Iris pigment epithelial cell (primary cell): ENCODE measurements at regions not wholly inside any gene's neighbourhood (a gene's known extent, or its start where the extent isn't known, plus 50 kb on each side); places are given as distances from the start of the nearest gene placed in this dataset.
A peak's percentile ranks its signal among the peaks of the same experiment; 100 is the strongest.

Experiments used
- DNase-seq: peaks from one replicate; pipeline ENCODE4 v3.0.0-alpha.2; 2011; ENCODE audit warnings: low read depth

DNA sequence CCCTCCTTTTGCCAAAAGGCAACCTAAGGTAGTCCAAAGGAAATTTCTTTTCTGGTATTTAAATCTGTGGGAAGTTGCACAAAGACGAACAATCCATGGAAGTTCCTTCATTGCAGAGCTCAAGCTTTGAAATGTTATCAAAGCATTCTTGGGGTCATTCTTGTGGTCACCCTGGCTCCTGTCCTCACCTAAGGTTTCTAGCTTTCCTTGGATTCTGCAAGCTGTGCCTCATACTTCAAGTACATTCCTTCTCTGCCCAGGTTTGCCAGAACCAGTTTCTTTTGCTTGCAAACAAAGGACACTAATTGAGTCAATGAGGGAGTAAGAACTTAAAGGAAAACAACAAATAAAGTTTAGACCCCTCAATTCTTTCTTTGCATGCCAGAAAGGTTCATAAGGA is 329.8 kb upstream of the PDZRN3 start:
- DNase-seq: no peak

- DNase-seq: no peak
Observed at GRCh38 chr3:73952781-73953180, 328.0 kb upstream of the PDZRN3 start.

- no peak for DNase-seq
Observed at GRCh38 chr3:73950865-73951558, 326.3 kb upstream of the PDZRN3 start.

- no peak for DNase-seq
Observed at GRCh38 chr3:73945541-73945940, 320.8 kb upstream of the PDZRN3 start.

DNA sequence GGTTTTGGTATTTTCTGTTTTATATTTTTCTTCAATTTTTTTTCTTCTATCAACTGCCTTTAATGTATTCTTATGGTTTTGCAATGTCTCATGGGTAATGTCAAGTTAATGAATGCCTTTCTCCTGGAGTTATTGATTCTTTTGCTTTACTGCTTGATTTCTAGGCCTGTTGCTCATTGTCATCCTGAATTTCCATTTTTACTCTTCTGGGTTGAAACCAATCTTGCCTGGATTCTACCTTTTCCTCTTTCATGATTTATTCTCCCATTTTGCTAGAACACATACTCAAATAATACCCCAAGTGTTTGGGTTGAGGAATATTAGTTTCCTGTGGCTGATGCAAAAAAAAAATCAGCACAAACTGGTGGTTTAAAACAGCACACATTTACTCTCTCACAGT is 315.2 kb upstream of the PDZRN3 start:
- no peak for DNase-seq

DNA sequence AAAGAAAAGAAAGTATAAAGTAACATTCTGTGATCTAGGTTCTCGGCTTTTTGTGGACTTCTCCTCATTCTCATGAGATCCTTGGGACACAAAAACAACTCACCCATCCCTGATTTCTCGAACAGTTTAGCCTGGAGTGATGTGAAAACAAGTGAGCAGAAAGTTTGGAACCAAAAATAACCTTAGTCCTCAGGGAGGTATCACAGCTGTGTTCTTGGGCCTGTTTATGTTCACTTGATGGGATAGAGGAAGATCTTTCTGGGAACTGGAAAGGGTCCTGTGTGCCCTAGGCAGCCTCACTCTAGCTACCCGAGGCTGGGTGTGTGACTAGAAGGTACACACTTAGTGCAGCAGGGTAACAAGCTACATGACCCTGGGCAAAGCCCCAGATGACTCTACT is 308.8 kb upstream of the PDZRN3 start:
- DNase-seq: no peak

- no peak for DNase-seq
Observed at GRCh38 chr3:73927203-73927570, 302.4 kb upstream of the PDZRN3 start.

DNA sequence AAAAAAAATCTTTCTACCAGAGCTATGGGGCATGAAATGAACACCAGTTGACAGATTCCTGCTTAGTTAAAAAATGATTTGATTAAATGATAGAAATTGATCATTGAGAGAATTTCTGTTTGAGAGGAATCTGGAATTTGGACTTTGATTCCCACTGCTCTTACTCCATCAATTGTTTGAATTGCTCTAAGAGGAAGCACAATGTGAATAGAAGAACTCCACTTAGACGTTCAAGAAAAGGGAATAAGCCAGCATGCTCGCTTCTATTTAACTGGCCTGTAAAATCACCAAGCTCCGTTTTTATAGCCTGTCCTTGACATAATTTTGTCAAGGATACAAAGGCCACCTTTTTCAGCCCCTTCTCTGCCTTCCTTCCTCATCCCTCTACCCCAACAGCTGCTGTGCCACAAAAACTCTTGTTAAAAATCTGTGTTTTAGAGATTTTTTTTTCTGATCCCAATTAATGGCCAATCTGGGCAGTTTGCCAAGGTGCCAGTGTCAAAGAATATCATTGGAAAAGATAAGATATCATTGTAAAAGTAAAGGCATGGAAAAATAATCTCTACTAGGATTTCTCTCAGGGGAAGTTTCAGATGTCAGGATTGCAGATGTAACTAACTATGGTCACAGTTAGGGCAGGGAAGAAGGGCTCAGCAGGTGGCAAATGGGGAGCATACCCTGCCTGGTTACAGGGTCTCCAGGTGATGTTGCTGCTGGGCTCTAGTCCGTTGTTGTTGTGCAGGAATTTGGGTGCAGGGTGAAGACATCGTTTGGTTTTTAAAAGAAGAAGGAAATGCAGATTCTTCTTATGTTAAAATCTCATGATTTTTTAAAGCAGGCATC is 301.8 kb upstream of the PDZRN3 start:
- no peak for DNase-seq

DNA sequence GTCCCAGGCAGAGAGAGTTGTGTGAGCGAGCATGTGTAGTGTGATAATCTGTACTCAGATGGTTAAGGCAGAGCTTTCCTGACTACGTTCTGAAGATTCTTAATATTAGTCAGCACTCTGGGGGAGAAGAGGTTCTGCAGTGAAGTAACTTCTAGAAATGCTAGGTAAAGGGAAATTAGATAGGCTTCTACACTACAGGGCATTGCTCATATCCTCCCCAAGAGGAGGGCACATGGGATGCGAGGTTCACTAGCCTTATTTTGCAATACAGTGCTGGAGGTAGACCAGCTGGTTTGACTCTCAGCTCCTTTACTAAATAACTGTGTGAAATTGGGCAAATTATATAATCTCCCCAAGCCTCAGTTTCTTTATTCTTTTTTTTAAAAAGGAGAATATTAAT is 300.3 kb upstream of the PDZRN3 start:
- no peak for DNase-seq

GRCh38 chr3:73924048-73924447 is 299.3 kb upstream of the PDZRN3 start:
- DNase-seq: no peak

GRCh38 chr3:73917643-73918042 is 292.9 kb upstream of the PDZRN3 start:
- DNase-seq: no peak

DNA sequence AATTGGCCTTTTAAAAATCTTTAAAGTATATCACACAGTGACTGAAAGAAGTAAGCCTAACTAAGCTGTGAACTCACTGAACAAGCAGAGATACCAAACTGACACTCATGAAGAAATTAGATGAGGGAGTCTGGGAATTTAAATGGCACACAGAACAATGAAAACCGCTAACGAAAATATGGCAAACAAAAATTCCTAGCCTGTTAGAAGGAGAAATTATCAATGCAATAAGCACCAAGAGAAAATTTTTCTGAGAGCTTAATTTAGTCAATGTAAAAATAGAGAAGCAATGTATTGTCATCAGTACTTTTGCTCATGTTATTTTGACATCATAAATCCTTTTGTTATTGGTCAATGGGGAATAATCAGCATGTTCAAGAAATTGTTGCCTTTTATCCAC is 291.1 kb upstream of the PDZRN3 start:
- DNase-seq: no peak

DNA sequence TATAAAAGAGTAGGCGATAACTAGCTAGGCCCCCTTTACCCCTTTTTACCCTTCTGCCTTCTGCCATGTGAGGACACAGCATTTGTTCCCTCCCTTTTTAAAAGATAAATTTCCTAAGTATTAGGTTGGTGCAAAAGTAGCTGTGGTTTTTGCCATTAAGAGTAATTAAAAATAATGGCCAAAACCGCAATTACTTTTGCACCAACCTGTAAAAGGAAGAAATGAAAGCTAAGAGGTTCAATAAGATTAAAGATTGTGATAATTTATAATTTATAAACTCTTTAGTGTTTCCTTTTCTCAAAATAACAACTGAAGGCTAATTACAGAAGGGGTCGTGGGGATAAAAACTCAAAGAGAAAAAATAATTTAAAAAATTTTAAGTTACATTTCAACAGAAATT is 283.5 kb upstream of the PDZRN3 start:
- no peak for DNase-seq

- no peak for DNase-seq
Observed at GRCh38 chr3:73901686-73902085, 276.9 kb upstream of the PDZRN3 start.

- no peak for DNase-seq
Observed at GRCh38 chr3:73894474-73895213, 269.9 kb upstream of the PDZRN3 start.

DNA sequence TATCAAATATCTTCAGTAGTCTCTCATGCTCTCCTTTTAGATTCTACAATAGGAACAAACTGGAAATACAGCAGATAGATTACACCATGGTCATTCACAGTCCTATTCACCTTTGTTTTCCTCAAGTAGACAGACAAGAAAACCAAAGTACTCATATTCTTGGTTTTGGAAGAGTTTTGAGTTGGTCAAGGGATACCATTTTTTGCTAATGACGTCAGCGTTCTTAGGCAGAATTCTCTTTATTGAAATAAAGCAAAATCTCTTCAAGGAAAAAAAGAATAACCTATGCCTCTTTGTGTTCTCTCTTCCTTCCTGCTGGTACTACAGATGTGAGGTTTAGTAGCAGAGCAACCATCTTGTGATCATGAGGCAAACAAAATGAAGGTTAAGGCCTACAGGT is 268.3 kb upstream of the PDZRN3 start:
- DNase-seq: no peak

DNA sequence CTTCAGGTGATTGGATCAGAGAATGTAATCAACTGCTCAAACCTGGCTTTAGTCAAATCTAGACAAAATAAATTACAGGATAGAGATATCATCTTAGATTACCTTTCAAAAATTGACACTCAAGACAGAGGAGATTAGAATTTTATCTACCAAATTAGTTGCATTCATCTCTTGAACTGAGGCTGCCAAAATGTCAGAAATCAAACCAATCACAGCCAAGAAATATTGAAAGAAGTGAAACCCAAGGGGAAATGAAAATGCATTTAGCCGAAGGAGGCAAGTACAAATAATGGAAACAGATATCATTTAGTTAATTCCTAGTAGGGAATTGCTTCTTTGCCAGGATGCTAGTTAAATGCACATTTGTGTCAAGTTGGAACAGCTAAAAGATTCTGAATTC is 261.1 kb upstream of the PDZRN3 start:
- no peak for DNase-seq

DNA sequence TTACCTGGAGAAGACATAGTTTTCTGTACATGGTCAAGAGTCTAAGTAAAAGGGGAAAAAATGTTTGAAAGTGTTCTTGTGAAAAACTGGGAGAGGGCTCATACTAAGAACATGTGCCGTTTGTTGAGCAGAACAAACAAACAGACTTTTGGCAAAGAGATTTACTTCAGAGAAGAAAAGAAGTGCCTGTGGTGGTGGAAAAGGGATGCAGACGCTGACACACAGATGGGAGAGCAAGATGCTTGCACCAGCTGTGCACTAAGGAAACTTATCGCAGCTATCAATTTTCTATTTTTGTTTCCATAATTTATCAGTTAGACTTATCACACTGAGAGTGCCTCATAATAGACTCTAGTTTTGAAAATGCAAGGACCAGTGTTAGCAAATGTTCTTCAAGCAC is 259.6 kb upstream of the PDZRN3 start:
- no peak for DNase-seq

- no peak for DNase-seq
Observed at GRCh38 chr3:73883497-73883896, 258.8 kb upstream of the PDZRN3 start.

DNA sequence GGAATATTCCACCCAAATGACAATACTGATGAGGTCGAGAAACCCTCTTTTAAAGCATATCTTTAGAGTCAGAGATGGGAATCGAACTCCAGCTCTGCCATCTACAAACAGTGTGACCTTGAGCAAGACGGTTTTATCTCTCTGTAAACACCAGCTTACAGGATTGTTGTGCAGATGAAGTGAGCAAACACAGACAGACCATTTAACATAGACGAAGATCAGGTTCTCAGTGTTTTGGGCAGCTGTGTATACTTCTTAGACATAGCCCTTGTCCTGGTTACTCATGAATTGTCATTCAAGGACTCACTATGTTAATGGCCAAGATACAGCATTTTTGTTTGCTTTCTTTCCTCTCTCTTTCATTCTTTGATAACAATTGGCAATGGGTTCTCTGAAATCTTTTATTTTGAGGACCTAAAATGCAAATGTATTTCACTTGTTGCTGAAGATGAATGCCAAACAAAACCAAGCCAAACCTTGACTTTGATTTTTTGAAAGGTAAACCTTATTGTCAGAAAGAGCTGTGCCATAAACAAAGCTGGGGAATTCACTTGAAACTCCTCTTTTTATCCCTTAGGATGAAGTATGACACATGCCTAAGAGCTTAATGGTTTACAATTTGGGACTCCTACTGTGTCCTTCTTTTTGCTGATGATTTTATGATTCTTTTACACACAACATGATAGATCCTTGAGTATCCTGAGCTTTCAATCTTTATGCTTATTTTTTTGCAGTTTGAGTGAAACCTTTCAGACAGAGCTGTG is 250.0 kb upstream of the PDZRN3 start:
- DNase-seq: no peak

DNA sequence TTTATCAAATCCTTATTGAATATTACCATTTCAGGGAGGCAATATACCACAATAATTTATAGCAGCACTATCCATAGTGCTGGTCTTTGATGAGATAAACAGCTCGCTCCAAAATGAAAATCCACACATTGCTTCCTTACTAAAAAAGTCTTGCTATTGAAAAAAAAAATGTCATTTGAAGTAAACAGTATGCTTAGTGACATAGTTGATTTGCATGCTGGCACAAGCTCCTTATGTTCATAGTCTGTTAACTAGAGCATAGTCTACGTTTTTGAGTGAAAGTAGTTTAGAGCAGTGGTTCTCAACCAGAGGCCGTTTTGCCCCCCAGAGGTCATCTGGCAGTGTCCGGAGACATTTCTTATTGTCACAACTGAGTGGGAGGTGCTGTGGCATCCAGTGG is 249.4 kb upstream of the PDZRN3 start:
- DNase-seq: no peak

DNA sequence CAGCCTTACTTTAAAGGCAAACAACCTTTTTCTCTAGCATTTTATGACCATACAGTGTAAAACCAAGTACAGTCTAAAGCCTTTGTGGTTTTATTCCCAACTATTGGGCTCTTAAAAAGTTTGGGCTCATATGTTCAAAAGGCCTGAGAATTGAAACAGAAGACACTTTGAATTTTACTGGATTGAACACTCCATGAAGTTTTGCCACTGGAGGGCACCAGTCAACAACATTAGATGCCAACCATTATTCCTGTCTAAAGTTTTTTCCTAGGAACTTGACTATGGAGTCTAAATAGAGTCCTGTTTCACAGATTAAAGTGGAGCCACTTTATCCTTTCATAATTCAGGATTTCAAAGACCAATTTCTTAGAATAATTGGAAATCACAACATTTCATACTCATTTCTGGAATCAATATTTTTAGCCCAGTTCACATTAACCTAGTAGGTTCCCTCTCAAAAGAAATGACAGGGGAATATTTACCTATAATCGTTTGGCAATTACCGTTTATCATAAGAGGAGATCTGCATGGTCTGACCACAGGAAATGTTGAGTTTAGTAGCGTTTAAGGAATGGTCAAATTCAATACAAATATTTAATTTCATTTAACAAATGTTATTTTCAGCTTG is 244.1 kb upstream of the PDZRN3 start:
- peak; percentile 24 for DNase-seq
